ENCODE measurements at regions not wholly inside any gene's neighbourhood (a gene's known extent, or its start where the extent isn't known, plus 50 kb on each side); places are given as distances from the start of the nearest gene placed in this dataset.

GRCh38 chr21:22450507-22450906 lies 1452.3 kb downstream of the NCAM2 start:
- TF ChIP-seq CTCF (IDR thresholded peaks at IDR 0.05): no peak
- no peak for TF ChIP-seq POLR2A (IDR thresholded peaks at IDR 0.05)
- TF ChIP-seq POLR2AphosphoS5 (IDR thresholded peaks at IDR 0.05): no peak

Measured in breast epithelium (tissue), 3 donors.